ENCODE measurements at regions not wholly inside any gene's neighbourhood (a gene's known extent, or its start where the extent isn't known, plus 50 kb on each side); places are given as distances from the start of the nearest gene placed in this dataset.
"Not testable (repeated sequence)": the region's sequence is repeated elsewhere in the genome, so short reads cannot be mapped to it uniquely, and the experiment has no call there.

DNA sequence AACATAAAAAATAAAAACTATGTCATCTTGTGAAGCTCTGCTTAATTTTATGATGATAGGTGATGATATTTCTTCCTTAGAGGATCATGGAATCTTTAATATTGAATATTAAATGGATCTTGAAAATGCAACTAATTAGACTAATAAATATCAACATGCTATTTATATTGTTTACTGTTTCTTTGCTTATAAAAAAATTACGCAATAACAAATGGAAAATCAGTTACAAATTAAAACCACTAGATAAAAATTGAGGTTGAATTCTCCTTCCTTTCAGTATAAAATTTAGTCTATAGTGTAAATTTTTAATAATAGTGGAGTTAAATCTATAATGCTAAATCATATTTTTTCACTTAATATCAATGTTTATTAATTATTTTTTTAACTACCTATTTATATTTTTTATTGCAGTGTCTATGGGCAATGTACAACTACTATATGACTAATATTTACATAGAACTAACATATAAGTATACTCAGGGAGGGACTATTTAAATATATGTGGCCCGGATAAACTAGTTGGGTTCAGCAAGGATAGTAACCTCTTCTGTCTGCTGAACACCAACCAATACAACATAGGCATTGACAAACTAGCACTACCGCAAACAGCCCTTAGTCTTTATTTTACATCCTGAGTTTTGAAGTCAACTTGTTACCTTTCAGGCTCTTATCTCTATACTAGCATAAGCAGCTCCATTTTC lies 628.0 kb downstream of the EFNB2 start:
- in situ Hi-C loops (cut with HindIII; ENCODE audit: low sequenced_read_pairs): no loop called here

DNA sequence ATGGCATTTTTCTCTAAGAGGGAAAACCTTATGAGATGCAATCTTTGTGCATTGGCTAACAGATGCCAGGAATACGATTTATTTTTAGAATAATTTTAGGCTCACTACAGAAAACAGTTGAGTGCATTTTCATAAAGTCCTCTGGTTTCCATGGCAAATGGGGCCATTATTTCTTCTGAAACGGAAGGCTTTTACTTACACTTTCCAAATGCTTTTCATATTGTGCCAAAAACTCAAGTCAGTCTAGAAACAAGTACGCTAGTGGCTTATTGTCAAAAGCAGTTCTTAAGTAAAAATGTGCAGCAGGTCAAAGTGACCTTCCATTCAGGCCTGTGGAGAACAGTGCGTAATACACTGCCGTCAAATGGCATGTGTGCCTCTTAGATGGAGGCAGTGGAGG lies 628.7 kb downstream of the EFNB2 start:
- in situ Hi-C loops (cut with HindIII; ENCODE audit: low sequenced_read_pairs): no loop called here

DNA sequence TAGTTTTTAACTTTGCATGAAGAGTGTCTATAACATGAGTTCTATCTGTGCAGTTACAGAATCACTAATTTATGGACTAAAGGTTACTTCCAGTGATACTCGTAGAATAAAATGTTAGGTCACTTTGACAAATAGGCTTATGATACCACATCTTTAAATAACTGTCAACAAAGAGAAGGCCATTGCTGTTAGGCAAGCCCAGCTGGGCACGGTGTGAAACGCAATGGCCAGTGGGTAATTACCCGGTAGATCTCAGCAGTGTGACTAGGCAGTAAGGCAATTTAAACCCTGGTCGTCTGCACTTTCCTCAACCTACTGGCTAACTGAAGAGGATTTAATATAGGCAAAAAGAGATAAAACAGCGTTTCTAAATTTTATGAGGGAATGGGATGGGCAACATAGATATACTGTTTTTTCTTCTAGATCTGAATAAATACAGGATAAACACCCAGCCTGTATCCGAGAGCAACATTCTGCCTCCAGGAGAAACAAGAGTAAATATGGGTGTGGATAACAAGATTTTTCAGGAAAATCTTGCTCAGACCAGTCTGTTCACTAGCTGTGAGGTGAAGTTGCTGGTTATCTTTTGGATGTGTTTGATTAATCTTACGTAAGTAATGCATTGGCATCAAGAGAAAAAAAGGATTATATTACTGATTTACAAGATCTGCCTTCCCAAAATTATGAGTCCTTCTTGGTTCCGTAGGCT lies 631.3 kb downstream of the EFNB2 start:
- in situ Hi-C loops (cut with HindIII; ENCODE audit: low sequenced_read_pairs): no loop called here

DNA sequence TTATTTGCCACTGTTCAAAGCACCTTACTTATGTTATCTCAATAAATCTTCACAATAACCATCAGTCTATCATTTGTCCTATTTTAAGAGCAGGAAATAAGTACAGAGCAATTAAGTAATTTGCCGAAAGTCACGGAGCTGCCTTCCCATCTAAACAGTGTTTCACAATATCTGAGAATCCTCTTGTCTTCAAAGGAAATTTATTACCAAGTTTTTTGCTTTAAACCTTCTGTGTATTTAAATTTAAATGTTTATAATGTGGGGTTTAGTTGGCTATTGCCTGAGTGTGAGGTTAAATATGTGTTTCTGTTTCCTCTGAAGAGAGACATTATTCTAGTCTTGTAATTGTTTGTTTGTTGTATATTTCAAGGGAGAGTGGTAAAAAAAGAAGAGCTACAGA lies 633.1 kb downstream of the EFNB2 start:
- in situ Hi-C loops (cut with HindIII; ENCODE audit: low sequenced_read_pairs): no loop called here

DNA sequence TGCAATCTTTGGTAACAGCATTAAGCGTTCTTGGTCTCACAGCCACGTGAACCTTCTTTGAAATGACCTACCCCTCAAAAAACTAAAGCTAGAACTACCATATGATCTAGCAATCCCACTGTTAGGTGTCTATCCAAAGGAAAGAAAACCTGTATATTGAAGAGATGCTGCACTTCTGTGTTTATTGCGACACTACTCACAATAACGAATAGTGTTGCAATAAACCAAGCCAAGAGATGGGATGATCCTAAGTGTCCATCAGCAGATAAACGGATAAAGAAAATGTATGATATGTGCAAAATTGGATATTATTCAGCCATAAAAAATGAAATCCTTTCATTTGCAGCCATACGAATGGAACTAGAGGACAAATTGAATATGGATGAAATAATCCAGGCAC lies 637.9 kb downstream of the EFNB2 start:
- in situ Hi-C loops (cut with HindIII; ENCODE audit: low sequenced_read_pairs): no loop called here

DNA sequence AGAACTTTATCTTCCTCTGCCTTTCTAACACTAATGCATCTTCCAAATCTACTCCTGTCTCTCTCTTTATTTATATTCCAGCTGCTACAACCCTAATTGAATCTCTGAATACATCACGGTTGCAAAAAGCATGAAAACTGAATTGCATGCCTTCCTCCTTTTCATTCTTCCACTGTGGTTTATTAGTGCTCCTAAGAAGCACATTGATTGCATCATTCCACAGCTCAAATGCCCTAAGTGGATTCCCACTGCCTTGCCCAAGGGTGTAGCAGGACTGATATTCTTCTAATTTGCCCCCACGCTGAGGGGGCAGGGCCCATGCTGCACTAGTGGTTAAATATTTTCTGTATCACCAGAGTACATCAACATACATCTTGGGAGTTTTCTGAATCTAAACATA lies 640.8 kb downstream of the EFNB2 start:
- in situ Hi-C loops (cut with HindIII; ENCODE audit: low sequenced_read_pairs): no loop called here

DNA sequence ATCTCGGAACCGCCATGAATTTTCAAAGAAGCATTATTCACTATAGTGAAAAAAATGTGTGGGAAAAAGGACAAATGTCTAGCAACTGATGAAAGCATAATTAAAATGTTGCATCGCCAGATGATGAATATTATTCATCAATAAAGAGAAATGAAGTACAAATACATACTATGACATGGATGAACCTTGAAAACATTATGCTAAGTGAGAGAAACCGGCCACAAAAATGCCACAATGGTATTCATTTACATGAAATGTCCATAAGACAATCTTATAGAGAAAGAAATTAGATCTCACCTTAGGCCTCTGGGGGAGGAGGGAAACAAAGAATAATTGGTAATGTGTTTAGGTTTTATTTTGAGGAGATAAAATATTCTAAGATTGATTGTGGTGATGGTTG lies 645.0 kb downstream of the EFNB2 start:
- in situ Hi-C loops (cut with HindIII; ENCODE audit: low sequenced_read_pairs): no loop called here

DNA sequence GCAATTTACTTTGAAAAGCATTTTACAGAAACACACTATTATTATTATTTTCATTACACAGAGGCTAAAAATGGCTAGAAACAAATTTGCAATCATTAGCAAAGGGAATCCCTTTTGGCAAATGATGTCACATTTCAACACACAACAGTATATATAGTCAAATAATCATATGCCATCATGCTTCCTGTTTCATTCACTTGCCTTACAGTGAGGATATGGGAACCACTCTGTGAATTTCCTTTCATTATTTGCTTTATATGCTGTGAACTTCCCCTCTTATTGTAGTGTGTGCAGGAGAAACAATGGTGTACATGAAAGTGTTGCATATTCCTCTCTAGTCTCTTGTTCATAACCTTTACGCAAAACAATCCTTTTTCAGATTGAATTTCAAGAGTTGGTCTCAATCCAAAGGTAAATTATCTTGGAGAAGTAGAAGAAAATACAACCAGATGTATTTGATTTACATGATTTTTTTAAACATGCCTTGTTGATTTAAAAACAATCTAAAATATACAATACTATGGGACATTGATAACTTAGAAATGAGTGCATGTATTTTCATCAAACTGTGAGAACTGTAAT lies 657.3 kb downstream of the EFNB2 start:
- in situ Hi-C loops (cut with HindIII; ENCODE audit: low sequenced_read_pairs): no loop called here

DNA sequence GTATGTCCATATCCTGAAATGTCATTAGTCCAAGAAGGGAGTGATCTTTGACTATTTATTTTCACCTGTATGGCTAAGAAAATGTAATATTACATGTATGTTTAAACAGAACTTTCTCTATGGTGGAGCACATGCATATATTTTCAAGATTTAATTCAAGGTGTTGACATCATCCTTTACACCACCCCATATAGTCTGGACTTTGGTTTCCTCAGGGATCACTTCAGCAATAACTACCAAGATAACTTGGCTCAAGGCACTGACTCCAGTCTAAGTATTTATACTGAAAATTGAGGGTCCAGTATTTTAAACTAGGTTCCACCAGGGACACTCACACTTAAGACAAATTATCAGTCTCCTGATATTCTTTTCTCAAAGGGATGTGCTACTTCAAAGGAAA lies 660.6 kb downstream of the EFNB2 start:
- in situ Hi-C loops (cut with HindIII; ENCODE audit: low sequenced_read_pairs): no loop called here

DNA sequence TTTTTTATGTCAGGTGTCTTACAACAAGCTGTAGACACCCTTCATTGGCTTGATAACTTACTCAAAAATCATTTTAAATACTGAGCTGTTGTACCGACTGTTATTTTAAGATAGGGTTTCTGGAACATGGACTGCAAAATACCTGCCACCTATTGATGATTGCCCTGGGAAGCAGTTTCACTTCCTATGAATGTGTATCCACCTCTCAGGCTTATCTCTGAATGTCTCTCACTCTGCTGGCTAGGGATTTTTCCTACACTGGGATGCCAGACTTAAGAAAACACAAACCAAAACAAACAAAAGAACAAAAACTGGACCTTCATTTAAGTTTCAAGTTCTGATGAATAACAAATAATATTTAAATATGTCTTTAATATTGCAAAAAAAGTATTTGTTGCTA lies 663.7 kb downstream of the EFNB2 start:
- in situ Hi-C loops (cut with HindIII; ENCODE audit: low sequenced_read_pairs): no loop called here

DNA sequence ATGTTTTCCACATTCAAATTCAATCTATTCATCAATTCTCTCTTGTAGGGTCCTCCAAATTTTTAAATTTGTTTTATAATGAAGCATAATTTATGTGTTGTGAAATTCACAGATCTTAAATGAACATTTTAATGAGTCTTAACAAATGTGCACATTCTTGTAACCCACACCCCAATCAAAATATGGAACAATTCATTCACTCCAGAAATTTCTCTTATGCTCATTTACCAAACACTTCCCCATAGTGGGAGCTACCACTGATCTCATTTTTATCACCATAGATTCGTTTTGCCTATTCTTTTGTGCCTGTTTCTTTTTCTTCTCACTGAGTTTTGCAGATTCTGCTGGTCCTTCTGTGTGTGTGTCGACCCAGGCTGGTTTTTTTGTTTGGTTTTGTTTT lies 664.1 kb downstream of the EFNB2 start:
- in situ Hi-C loops (cut with HindIII; ENCODE audit: low sequenced_read_pairs): no loop called here

DNA sequence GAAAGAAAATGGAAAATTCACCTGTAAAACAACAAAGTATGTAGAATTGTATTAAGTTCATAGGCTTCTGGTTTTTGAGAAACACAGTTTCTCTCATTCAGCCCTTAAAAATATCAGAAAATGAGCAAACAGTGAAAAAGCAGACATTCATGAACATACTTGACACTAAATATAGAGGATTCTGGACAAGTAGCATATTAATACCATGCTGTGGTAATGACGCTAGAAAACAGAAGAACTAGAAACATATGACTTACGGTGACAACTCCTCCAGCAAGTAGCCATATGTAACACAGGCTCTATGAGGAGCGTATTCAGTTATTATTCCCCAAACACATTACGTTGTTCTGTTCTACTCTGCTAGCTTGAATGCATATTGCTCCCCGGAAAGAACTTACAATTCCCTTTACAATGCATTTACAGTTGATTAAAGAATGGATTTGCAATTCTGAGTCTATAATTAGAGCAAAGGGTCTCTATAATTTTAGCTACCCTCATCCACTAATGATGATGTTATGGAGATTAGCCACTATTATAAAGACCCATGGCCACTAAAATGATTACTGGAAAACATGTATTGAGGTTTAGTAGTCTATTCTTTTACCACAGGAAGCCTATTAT lies 672.1 kb downstream of the EFNB2 start:
- in situ Hi-C loops (cut with HindIII; ENCODE audit: low sequenced_read_pairs): no loop called here

DNA sequence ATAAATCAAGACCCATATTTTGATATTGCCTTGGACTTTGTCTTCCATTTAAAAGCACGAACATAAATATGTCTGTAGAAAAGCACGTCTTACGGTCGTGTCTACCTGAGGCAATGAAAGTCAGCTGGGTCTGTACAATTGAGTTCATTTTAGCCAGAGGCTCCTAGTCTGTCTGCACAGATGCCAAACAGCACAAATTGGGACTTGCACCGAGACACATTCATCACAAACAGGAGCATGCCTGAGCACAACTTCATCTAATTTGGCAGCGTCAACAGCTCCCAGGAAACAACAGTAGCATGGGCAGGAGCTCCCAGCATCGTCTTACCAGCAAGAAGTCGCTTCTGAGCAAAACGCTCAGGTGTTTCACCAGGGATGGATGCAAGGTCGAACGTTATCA lies 687.0 kb downstream of the EFNB2 start:
- in situ Hi-C loops (cut with HindIII; ENCODE audit: low sequenced_read_pairs): no loop called here

DNA sequence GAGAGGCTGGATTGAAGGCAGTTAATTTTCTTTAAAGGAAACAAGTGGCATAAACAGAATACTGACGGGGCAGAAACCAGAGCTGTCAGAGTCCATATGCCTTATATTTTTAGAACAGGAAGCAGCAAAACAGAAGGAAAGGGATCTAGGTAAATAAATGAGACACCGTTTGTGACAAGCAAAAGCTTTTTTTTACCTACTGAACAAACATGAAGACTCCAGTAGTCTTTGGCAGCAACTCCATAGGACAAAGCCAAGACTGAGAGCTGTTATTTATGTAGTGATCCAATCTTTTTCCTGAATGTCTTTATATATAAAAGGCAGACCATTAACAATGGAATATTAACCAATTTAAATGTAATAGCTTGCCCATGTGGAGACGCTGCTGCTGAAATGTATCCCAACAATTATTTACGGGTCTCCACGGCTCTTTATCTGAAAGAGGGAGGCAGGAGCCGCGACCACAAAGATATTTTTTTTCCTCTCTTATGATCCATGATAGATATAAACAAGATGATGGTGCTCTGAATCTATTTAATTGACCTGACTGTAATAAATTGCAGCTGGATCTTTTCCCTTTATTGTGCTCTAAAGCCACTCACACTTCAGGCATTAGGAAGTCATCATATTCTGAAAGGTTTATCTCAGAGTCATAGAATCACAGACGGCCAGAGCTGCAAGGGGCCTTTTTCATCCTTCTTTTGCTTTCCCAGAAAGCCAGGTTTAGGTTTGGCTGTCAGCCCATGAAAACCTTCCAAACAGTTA lies 687.8 kb downstream of the EFNB2 start:
- in situ Hi-C loops (cut with HindIII; ENCODE audit: low sequenced_read_pairs): no loop called here

DNA sequence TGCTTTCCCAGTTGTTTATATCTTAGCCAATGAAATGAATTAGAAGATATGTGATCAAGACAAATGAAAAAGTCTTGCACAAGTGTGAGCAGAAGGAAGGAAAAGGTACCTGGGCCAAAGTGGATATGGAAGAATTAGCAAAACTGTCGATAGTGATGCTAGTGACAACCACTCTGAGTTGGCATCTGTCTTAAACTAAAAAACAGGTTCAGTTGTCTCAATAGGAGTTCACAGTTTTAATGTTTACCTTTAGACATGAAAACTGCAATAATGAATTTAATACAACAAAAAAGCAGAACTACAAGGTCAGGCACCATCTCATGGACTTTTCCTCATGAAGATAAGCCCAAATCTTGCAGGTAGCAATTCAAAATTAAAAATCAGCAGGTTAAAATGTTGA lies 688.5 kb downstream of the EFNB2 start:
- in situ Hi-C loops (cut with HindIII; ENCODE audit: low sequenced_read_pairs): no loop called here

DNA sequence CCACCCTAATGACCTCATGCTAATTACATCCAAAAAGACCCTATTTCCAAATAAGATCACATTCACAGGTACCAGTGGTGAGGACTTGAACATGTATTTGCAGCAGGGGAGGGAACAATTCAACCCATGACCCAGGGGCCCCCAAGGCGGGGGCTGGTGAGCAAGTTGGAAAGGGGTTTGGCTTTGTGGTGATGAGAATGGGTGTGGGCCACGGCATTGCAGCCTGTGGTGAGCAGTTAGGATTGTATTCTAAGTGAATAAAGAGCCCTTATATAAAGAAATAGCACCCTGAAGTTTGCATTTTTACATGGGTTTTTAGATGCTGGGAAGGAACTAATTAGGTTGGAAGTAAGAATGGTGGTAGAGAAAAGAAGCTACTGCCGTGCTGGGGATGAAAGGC lies 694.2 kb downstream of the EFNB2 start:
- in situ Hi-C loops (cut with HindIII; ENCODE audit: low sequenced_read_pairs): no loop called here

DNA sequence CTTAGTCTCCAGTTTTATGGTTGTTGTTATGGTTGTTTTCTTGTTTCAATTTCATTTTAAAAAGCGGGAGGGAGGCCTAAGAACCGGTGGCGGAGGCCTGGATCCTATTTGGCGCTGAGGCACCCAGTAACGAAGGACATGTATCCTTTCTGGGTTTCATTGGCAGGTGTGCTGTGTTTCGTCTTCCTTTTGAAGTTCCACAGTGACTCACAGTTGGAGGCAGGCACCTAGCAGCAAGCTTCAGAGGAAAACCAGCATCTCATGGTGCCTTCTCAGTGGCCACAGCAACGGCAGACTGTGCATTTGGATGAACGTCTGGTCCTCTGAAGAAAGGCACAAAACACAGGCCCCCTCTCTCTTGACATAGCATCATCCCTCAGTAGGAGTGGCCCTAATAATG lies 697.2 kb downstream of the EFNB2 start:
- in situ Hi-C loops (cut with HindIII; ENCODE audit: low sequenced_read_pairs): no loop called here

DNA sequence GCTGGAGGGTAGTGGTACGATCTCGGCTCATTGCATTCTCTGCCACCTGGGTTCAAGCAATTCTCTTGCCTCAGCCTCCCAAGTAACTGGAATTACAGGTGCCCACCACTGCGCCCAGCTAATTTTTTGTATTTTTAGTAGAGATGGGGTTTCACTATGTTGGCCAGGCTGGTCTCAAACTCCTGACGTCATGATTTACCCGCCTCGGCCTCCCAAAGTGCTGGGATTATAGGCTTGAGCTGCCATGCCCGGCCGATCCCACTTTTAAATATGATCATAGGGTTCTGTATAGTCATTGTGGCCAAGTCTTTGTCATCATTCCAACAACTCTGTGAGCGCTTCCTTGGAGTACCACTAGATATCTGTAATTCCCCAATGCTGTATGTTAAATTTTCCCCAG lies 698.2 kb downstream of the EFNB2 start:
- in situ Hi-C loops (cut with HindIII; ENCODE audit: low sequenced_read_pairs): not testable (repeated sequence)

DNA sequence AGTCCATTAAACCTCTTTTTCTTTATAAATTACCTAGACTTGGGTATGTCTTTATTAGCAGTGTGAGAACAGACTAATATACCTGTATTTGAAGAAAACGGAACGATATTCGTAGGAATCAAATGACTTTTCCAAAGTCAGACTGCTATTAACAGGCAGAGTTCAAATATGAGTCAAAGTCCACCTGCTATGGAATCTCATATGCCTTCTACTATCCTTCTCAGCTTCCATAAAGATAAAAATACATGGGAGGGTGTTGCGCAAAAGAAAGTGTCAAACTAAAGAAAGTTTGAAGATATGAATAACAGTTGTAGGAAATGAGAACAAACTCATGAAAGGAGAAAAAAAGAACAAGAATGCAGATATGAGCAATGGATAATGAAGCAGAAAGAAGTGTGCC lies 704.6 kb downstream of the EFNB2 start:
- in situ Hi-C loops (cut with HindIII; ENCODE audit: low sequenced_read_pairs): no loop called here

DNA sequence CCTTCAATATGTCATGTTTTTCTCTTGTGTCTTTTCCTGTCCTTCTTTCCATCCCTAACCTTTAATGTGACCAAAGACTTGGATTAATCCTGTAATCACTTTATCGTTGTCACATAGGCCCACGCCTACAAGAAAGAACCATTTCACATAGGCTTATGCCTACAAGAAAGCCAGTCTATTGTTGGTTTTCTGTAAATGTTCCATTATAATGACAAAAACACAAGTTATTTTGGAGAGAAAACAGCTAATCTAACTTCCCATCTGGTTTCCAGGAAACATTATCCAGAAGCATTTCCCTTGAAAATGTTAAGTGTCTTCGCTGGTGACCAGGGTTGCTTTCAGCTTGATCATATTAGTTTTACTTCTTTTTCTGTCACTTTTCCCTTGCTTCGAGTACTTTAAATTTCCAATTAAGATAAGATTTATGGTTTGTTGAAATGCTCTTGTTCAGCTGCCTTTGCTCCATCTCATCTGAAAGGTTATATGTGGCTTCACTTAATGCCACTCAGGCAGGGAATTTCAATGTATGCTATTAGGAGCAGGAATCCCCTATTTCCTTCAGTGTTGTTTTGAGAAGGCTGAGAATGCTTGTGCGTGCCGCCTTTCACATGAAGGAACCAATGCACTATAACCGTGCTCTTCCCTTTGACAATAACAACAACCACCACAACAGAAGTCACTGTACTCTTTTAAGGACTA lies 708.2 kb downstream of the EFNB2 start:
- in situ Hi-C loops (cut with HindIII; ENCODE audit: low sequenced_read_pairs): no loop called here

DNA sequence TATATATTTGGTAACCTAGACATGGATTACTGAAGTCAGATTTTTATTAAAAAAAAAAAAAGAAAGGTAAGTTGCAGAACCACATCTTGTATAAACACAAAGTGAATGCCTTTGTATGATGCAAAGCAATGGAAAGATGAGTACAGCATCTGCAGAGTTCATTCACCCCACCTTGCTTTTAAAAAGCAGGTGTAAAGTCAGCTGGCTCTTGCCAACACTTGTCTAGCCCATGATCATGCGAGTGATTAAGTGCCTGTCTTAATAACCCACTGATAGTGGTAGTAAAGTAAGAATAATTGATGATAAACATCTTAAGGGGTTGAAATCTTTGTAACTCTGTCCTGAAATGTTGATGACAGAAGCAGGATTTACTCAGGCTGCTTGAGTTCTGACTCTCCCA lies 710.4 kb downstream of the EFNB2 start:
- in situ Hi-C loops (cut with HindIII; ENCODE audit: low sequenced_read_pairs): no loop called here

All from DLD1 (cell line).